RWPE1 (cell line): ENCODE measurements at regions not wholly inside any gene's neighbourhood (a gene's known extent, or its start where the extent isn't known, plus 50 kb on each side); places are given as distances from the start of the nearest gene placed in this dataset.

Experiments
- CTCF ChIA-PET: fragments of 350-600 bp; sonication (Branson Sonifier 250); formaldehyde crosslinking; extraction: SDS; loops from one replicate; lab custom pipeline; 2021; lab: Yijun Ruan, JAX
- POLR2A ChIA-PET: fragments of 400-600 bp; formaldehyde crosslinking; extraction: SDS; loops from one replicate; lab custom pipeline; 2020; ENCODE audit warnings: antibody characterized with exemption; ENCODE audit not compliant: low non-redundant PET; lab: Yijun Ruan, JAX
- DNase-seq: peaks from one replicate; pipeline ENCODE4 v3.0.0; 2012; ENCODE audit warnings: low spot score
- H3K27ac ChIP-seq: fragments of 450-650 bp; 2 replicates; pipeline ENCODE4 v1.5.1; 2017
- TF ChIP-seq, protein P1 (sequence below): fragments of 450-650 bp; conservative IDR thresholded peaks from 2 replicates; pipeline ENCODE4 v1.5.1; 2017; ENCODE audit warnings: low read depth, mild to moderate bottlenecking

DNA sequence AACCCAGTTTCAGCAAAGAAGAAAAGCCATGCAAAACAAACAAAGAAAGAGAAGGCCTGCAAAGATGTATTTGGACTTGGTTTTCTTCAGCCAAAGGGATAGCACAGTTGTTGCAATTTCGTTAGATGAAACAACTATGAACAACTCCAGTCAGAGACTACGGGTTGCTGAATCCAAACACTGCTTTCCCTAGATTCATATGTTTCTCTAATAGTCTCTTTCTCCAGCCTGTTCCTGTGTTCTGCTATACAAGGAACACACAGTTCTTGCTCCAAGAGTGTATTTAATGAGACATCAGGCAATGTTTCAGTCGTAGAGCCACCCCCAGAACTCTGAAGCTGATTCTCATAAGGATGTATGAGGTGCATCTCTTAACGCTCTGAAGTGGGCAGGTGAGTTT is 162.5 kb upstream of the TBL1X start:
- CTCF ChIA-PET: no interaction called here
- POLR2A ChIA-PET: no interaction called here
- no peak overlapping the region for H3K27ac ChIP-seq
- no peak for DNase-seq
- TF ChIP-seq, protein P1, sequence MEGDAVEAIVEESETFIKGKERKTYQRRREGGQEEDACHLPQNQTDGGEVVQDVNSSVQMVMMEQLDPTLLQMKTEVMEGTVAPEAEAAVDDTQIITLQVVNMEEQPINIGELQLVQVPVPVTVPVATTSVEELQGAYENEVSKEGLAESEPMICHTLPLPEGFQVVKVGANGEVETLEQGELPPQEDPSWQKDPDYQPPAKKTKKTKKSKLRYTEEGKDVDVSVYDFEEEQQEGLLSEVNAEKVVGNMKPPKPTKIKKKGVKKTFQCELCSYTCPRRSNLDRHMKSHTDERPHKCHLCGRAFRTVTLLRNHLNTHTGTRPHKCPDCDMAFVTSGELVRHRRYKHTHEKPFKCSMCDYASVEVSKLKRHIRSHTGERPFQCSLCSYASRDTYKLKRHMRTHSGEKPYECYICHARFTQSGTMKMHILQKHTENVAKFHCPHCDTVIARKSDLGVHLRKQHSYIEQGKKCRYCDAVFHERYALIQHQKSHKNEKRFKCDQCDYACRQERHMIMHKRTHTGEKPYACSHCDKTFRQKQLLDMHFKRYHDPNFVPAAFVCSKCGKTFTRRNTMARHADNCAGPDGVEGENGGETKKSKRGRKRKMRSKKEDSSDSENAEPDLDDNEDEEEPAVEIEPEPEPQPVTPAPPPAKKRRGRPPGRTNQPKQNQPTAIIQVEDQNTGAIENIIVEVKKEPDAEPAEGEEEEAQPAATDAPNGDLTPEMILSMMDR: no peak

DNA sequence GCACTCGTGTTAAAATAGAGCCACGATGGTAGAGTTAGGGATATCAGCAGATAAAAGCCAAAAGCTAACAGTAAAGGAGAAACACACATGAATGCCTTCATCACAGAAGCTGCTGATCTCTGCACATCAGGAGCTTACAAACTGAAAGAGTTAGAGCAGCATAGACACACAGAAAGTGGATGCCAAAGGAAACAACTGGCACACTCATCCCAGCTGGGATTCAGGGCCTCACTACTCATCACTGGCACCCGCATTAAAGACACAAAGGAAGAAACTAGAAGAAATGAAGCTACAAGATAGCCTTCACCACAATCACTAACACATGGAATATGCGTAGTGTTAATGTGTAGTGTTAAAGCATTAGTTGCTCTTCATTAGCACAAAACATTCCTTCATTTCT is 156.4 kb upstream of the TBL1X start:
- no peak for DNase-seq
- H3K27ac ChIP-seq: no peak overlapping the region
- TF ChIP-seq, protein P1: no peak
- CTCF ChIA-PET: interaction anchor here (0.6 kb wide), 1 partner anchor 178 kb away, joined by 4 read pairs; no protein-coding TSS in a partner anchor
- POLR2A ChIA-PET: no interaction called here

DNA sequence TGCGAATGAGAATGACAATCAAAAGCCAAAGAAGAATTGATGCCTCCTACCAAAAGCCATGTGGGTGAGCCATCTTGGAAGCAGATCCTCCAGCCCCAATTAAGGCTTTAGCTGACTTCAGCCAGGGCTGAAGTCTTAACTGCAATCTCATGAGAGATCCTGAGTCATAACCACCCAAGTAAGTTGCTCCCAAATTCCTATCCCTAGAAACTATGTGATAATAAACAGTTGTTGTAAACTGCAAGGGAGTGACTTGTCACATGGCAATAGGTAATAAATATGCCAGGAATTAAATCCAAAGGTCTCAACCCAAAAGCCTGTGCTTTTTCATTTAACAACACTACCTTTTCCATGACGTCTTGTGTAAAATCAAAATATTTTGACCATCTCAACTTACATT is 154.2 kb upstream of the TBL1X start:
- POLR2A ChIA-PET: no interaction called here
- no peak overlapping the region for H3K27ac ChIP-seq
- TF ChIP-seq, protein P1: no peak
- CTCF ChIA-PET: no interaction called here
- no peak for DNase-seq

DNA sequence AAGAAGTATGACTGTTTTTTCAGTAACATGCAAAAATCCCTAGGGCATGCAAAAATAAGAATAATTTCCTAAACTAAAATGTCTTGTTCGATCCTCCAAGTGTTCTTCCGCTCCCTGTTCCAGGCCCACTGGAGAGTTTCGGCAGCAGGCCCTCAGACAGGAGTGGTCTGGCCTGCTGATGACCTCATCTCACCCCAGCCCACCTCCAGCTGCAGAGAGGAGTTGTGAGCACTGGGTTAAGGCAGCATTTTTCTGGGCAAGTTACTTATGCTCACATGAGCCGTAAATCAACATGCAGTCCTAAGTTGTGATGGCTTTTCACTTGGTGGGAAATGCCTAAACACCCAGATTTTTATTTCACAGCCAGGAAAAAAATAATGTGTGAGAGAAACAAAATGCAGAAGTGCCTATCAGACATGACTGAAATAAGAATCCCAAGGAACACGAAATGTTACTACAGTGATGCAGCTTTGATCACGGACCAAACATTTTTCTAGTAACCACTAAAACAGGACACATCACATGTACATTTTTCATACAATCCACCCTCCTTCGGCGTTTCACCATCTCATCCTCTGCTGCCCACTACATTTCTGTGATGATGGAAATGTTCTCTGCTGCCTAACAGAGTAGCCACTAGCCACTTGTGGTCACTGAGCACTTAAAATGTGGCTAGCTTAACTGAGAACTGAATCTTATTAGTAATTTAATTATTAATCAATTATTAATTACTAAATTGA is 153.3 kb upstream of the TBL1X start:
- POLR2A ChIA-PET: no interaction called here

DNA sequence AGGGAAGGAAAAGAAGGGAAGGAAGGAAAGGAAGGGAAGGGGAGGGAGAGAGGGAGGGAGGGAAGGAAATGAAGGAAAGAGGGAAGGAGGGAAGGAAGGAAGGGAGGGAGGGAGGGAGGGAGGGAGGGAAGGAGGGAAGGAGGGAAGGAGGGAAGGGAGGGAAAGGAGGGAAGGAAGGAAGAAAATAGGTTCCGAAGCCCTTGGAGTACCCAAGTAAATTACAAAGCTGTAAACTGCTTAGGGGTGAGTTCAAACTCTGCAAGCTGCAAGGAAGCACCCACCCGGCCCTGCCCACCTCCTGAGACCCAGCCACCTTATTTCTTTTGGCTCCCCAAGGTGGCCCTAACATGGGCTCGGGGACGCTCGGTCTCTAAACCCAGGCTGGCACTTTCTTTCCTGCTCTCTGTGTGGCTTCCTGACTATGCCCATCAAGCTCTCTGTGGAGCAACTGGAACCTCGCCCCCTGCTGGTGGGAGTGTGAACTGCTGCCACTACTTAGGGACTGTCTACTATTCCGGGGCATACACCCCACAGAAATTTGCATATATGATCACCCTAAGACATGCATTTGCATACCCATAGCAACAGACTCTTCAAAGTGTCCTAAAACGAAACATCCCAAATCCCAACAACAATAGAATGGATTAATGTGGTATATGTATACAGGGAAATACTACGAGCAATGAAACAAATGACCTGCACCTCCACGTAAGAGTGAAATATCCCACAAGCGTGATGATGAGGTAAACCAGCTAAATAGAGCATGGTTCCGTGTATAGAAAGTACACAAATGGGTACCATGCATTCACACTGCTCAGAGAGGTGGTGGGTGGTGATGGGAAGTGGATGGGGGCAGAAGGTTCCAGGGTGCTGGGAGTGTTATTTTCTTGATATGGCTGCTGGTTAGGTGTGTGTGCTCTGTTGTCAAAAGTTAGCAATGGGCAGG is 151.7 kb upstream of the TBL1X start:
- POLR2A ChIA-PET: no interaction called here
- DNase-seq: peak; percentile 2
- H3K27ac ChIP-seq: no peak overlapping the region
- TF ChIP-seq, protein P1: peak; percentile 47
- CTCF ChIA-PET: interaction anchor here (0.8 kb wide), 2 partner anchors 14 to 20 kb away, joined by 3 to 6 read pairs; no protein-coding TSS in a partner anchor

More for the DNA sequence above, 153.3 kb upstream of the TBL1X start:
- no peak for DNase-seq
- TF ChIP-seq, protein P1: no peak
- CTCF ChIA-PET: no interaction called here
- H3K27ac ChIP-seq: no peak overlapping the region

DNA sequence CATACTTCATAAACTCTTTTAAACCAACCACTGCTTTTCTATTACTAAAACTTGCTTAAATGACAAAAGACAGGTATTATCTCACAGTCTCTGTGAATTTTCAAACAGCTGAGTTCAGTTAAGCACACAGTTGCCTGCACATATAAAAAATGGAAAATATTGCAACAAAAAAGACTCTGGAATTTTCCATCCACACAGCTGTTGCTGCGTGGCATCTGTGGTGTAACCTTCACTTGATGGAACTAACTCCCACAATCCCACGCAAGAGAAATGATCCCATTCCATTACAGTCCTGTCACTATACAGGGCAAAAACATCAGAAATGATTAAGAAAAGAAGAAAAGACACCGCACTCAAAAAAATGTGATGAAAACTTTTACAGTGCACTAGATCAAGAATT is 149.8 kb upstream of the TBL1X start:
- no peak overlapping the region for H3K27ac ChIP-seq
- DNase-seq: no peak
- TF ChIP-seq, protein P1: no peak
- POLR2A ChIA-PET: no interaction called here
- CTCF ChIA-PET: no interaction called here
